GM21619 (cell line): ENCODE measurements at regions not wholly inside any gene's neighbourhood (a gene's known extent, or its start where the extent isn't known, plus 50 kb on each side); places are given as distances from the start of the nearest gene placed in this dataset.

Experiments used
- ATAC-seq: cut with Tn5 transposase; IDR thresholded peaks from one replicate; pipeline ENCODE4 v1.9.1; 2021; ENCODE audit not compliant: unreplicated experiment

- ATAC-seq = no peak
Measured at GRCh38 chr2:126748188-126748760, 92.3 kb downstream of the GYPC start.

GRCh38 chr2:126748929-126749518, 93.1 kb downstream of the GYPC start:
- ATAC-seq = no peak

- ATAC-seq = peak; percentile 56
Measured at GRCh38 chr2:126749537-126749936, 93.6 kb downstream of the GYPC start.

- no peak for ATAC-seq
Measured at GRCh38 chr2:126750506-126750905, 94.5 kb downstream of the GYPC start.

GRCh38 chr2:126751477-126751876, 95.5 kb downstream of the GYPC start:
- ATAC-seq = no peak

GRCh38 chr2:126752876-126753275, 96.9 kb downstream of the GYPC start:
- ATAC-seq = no peak

GRCh38 chr2:126753501-126754212, 97.7 kb downstream of the GYPC start:
- ATAC-seq = no peak

GRCh38 chr2:126754240-126755004, 98.5 kb downstream of the GYPC start:
- ATAC-seq = no peak

- ATAC-seq = no peak
Measured at GRCh38 chr2:126756125-126756524, 100.2 kb downstream of the GYPC start.

GRCh38 chr2:126761256-126761980, 105.5 kb downstream of the GYPC start:
- no peak for ATAC-seq

- ATAC-seq = no peak
Measured at GRCh38 chr2:126761981-126762878, 106.3 kb downstream of the GYPC start.

- ATAC-seq = no peak
Measured at GRCh38 chr2:126764686-126765265, 108.8 kb downstream of the GYPC start.

- ATAC-seq = no peak
Measured at GRCh38 chr2:126765395-126765794, 109.4 kb downstream of the GYPC start.

GRCh38 chr2:126766295-126766968, 110.5 kb downstream of the GYPC start:
- ATAC-seq = no peak

- no peak for ATAC-seq
Measured at GRCh38 chr2:126766969-126767296, 111.0 kb downstream of the GYPC start.

GRCh38 chr2:126769118-126769517, 113.2 kb downstream of the GYPC start:
- ATAC-seq = no peak

- ATAC-seq = no peak
Measured at GRCh38 chr2:126770466-126770865, 114.5 kb downstream of the GYPC start.

- no peak for ATAC-seq
Measured at GRCh38 chr2:126771094-126771493, 115.1 kb downstream of the GYPC start.

GRCh38 chr2:126771501-126772195, 115.7 kb downstream of the GYPC start:
- no peak for ATAC-seq
